NCI-H446 (cell line): ENCODE measurements at regions not wholly inside any gene's neighbourhood (a gene's known extent, or its start where the extent isn't known, plus 50 kb on each side); places are given as distances from the start of the nearest gene placed in this dataset.

Source experiments
- DNase-seq, 2 experiments: peaks; one replicate each; lab custom pipeline; 2025; lab: John Stamatoyannopoulos, UW

DNA sequence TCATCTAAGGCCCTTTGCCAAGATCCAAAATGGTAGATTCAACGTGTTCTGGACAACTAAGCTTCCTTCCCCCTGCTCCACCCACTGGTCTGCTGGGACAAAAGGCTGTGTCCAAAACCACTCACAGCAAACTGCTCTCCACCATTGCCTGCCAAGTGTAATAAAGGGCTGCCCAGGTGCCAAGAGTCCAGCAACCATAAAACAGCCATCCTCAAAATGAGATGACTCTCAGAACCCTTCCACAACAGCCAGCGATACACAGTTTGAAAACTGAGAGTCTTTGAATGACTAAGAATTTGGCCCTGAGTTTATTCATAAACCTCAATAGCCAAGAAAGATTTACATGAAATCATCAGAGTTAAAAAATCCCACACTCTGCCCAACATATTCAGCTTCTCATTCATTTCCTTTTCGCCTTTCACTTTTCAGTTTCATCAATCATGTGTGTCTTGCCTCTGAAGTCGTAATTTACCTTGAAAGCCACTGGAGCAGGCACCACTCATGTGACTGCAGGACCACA, 658.1 kb upstream of the MGMT start:
- no peak for DNase-seq

DNA sequence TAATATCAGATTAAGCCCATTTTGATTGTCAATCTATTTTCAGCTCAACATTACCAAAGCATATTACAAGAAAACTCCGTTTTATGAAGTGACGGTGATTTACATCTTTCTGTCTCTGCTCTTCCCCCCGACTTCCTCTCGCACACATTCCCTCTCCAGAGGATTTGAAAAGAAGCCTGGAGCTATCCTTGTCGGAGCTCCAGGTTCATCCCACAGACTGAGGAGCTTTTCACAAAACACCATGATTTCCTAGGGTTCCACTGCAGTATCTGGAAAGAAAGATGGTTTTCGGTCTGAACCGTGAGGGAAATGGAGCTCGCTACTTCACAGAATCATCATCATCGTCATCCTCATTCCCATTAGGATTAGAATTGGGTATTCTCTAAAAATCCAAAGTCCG, 655.5 kb upstream of the MGMT start:
- DNase-seq = no peak

DNA sequence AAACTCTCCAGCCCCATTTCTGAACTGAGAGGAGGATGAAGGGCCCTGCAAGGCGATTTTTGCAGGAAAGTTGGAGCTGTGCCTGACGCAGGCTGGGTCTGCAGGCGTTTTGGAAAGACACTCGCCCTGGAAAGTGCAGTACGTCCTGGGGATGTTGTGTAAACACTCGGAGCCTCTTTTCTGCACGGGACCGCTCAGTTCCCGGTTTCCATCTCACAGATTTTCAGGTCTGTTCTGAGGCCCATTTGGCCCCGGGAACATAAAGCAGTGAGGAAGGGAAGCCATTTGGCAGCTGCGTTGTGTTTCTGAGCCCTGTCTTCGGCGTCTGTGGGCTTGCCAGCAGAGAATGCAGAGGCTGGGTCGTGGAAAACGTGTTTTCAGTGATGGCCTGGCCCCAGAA, 655.0 kb upstream of the MGMT start:
- DNase-seq = no peak

DNA sequence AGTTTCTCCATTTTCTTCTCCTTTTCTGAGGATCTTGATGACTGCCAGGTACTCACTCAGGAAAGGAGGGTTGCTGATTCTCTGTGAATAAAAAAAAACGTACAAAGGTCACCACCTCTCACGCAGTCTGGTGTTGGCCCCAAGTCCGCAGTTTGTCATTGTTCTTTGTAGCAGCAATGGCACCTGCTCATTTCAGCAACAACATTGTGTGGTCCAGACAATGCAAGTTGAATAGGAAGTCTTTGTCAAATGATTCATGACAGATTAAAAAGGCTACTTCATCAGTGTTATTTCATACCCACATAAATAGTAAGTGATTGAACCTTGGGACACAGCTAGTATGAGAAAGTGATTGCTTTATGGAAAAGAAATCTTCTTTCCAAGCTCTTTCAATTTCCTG, 653.5 kb upstream of the MGMT start:
- no peak for DNase-seq

DNA sequence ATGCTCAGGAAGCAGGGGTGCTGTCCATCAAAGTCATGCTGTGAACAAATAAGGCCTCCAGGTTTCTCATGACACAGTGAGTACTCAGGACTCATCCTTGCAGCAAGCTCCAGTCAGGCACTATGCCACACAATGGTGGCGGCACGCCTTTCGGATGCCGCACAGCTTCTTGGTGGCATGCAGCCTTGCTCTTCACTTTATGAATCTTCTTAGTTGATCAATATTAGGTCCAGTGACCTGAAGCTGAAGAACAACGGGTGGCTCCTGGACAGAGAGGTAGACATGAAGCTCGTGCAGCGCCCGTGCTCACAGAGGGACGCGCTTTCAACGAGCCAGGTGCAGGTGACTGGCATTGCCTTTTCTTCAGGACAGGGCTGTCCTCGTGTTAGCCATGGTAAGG, 653.0 kb upstream of the MGMT start:
- no peak for DNase-seq

DNA sequence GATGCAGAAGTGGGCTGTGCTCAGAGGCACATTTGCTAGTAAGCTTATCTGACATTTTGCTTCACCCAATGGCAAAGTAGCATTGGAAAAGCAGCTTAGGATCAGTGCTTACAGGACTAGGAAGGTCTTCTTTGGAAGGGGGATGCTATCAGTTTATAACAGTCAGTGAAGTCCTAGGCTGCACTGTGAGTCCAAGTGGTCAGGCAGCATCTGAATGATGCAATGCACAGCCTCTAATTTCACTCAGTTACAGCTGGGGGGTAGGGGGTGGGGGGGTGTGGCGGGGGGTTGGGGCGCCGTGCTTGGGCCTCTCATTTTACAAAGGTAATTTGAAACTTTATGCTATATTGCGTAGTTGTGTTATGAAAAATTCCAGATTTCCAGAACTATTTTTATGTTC, 652.3 kb upstream of the MGMT start:
- no peak for DNase-seq

DNA sequence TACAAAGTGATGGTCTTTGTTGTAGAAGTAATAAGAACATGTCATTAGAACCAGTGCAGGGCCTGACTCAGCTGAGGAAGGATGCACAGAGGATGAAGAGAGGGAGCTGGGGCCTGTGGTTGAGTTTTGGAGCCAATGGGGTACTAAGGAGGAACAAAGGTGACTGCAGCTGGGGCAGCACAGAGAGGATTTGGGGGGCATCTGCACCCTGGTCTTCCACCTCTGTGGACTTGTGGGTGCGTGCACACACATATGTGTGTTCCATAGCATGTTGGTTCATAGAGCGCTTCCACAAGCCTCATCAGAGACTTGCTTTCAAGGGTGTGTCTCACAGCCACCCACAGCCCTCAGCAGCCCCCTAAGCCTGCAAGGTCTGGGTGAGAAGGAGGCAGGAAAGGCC, 650.3 kb upstream of the MGMT start:
- no peak for DNase-seq

DNA sequence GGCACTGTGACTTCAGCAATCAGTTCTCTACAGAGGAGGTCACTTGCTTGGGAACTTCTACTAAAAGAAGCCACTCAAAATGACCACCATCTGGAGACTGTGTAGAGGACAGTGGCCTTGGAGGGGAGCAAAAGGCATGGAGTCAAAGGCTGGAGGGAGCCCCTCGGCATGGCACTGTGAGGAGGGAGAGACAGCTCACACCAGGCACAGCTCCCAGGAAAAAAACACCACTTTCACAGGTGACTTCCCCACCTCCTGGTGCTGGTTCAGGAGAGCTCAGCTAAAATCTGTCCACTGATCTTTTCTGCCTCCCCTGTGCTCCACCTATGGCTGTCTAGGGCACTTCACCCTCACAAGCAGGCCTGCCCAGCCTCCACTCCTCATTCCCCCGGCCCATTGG, 649.4 kb upstream of the MGMT start:
- DNase-seq = no peak

DNA sequence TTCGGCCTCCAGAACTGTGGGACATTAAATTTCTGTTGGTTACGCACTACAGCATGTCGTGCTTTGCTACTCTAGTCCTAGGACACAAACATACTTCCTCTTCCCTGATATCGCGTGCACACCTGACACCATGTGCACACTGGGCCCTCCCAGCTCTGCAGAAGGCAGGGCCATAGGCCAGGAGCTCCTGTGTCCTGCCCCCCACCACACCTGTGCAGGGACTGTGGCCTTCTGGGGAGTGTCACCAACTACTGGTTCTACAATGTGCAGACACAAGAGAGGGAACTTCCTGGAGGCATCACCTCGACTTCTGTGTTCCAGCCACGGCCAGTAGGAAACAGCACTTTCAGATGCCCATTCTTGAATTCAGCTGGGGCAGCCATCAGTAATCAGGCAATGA, 646.4 kb upstream of the MGMT start:
- no peak for DNase-seq

DNA sequence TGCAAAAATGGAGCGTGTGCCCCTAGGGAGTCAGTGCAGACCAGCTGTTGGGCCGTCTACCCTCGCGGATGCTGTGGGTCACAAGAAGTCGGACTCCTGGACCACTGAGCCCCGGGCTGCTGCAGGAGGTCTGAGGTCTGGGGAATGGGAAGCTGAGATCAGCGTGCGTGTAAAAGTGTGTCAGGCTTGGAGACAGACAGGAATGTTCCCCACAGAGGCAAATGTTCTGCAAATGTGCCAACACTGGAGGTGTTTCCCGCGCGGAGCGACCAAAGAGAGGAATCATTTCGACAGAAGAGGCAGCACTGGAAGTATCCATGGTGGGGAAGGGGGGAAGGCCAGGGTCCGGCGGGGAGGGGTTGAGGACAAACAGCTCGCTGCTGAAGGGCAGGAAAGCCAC, 643.8 kb upstream of the MGMT start:
- DNase-seq = no peak

DNA sequence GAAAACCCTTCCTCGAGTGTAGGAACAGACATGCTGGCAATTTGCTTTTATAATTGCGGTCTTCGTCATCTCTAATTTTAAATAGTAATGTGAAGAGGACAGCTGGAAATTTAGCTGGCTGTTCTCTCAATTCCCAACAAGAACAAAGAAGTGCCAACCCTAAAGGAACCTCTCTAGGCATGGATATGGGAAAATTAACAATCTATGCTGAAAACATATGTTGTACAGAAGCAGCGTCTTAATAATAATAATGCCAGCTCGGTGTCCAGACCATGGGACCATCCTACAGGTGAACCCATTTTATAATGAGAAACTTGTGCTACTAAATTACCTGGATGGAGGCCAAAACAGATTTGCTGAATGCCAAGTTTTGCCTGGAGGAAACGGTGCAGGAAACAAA, 641.4 kb upstream of the MGMT start:
- DNase-seq = no peak

DNA sequence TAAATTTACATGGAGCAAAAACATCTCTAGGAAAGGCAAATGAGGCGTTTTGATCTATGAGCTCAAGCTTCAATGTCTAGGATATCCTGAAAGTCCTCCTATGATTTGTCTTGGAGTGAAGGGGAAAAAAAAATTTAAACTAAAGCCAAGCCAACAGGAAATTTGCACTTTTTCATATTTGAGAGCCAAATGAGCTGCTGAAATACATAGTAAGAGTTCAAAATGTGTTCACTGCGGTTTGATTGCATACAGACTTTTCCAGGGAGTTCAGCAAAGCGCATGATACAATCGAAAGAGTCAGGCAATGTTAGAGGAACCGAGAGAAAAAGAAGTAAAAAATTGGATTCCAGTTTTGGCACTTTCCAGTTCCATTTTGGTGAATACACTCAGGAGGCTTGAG, 633.4 kb upstream of the MGMT start:
- DNase-seq = no peak

DNA sequence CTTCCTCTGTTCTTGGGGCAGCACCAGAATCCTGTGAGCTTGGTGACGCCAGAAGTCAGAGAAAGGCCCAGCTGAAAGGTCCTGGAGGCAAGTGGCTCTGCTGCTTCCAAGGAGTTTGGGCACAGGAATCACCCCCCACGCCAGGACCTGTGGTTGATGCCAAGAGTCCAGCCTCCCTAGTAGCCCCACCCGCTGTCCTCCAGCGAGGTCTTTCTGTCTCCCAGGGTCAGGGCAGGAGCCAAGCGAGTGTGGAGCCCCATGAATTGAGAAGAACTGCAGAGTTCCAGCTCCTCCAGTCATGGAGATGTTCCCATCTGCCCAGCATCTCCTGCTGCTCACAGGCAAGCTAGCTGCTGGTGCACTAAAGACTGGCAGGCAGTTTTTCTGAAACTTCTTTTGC, 631.7 kb upstream of the MGMT start:
- no peak for DNase-seq

DNA sequence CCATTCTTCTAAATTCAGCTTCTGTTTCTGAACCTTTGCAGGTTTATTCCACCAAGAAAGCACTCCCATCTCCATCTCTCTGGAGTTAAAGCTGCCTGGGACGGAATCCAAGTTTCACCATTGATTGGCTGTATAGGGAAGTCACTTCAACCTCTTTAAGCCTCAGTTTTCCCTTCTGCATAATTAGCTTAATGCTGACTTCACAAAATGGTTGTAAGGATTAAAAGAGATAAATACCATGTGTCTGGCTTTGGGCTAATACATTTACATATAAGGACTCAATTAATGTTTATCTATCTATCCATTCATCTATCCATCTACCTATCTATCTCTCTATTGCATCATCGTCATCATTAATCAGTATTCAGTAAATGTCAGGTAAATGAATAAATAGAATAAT, 629.6 kb upstream of the MGMT start:
- DNase-seq = no peak

DNA sequence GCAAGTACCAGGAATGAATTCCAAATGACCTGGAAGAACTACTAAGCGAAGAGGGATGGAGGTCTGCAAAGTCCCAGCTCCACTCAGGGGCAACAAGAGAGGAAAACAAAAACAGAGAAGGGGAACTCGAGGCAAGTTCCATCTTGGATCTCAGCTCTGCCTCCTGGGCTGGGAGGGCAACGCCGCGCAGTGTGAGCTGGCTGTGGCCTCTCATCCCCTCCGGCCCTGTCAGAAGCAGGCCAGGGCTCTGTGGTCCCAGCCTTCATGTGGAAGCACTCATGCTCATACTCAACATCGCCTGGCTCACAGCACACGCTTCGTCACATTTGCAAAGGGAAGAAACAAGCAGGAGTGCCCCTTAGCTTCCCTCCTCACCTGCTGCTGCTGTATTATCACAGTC, 627.9 kb upstream of the MGMT start:
- no peak for DNase-seq

DNA sequence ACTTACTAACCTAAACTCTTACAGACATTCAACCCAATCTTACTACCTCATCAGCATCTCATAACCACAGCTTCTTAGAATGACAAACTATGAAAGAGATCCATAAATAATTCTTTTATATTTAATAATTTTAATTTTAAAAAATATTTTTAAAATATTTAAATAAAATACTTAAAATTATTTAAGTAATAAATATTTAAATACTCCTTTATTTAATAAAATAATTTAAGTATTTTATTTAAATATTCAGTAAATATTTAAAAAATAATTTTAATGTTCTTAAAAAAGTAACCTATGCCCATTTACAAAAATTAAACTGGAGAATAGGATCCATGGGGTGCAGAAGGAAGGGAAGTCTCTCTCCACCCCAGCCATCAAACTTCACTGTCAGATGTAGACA, 627.3 kb upstream of the MGMT start:
- DNase-seq = no peak

DNA sequence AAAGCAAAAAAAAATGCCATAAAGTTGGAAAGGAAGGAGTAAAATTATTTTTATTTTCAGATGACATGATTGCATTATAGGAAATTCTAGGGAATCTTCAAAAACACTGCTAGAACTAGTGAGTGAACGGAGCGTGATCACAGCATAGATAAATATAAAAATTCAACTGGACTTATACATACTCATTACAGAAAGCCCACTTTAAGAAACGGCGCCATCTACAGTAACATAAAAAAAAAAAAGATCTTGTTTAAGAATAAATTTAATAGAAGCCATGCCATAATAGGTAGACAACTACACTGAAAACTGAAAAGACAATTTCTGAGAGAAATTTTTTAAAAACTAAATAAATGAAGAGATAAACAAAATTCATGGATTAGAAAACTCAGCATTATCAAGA, 623.1 kb upstream of the MGMT start:
- no peak for DNase-seq

DNA sequence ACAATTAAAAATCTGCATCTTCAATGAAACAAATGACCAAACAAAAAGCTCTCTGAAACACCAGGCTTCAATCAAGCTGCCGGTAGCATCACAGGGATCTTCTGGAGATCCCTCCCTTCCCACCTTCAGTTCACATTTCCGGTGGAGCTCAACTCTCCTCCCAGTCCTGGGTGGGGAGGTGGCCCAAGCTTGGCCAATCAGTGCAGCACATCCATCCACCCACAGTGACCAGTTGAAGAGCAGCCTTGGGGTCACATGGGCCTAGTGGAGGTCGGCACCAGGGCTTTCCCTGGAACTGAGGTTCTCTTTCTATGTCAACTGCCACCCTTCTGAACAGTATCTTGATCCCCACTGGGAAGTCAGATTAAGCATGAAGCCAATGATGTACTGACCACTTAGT, 620.1 kb upstream of the MGMT start:
- no peak for DNase-seq

DNA sequence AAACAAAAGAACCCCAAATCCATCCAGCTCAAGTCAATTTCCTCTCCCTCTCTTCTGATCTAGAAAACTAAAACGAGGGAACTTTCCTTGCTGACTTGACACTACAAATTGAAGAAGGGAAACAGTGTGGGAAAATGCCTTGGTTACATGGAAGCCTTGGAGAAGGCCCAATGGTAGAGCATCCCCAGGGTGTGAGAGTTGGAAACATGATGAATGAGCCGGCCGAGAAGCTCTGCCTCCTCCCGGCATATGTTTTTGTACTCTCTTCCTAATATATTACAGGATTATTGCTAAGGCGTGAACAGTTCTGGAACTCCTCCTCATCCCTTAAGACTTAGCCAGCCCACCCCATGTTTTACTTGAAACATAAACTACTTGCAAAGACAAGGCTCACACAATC, 618.2 kb upstream of the MGMT start:
- no peak for DNase-seq

DNA sequence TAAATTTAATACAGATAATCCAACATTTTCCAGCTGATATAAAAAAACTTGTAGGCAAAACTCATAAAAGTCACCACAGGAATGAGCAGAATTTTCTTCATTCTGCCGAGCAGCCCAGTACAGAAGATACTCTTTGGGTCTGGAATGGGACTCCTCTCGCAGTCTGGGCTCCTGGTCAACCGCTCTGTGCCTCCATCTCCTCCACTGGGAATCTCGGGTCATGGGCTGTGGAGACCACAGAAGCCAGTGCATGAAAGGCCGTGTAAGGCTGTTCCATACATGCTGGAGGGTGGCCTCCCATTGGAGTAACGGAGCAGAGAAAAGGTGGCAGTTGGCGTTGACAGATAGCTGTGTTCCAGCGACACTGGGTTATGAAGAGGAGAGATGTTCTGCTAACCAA, 616.4 kb upstream of the MGMT start:
- DNase-seq = no peak

DNA sequence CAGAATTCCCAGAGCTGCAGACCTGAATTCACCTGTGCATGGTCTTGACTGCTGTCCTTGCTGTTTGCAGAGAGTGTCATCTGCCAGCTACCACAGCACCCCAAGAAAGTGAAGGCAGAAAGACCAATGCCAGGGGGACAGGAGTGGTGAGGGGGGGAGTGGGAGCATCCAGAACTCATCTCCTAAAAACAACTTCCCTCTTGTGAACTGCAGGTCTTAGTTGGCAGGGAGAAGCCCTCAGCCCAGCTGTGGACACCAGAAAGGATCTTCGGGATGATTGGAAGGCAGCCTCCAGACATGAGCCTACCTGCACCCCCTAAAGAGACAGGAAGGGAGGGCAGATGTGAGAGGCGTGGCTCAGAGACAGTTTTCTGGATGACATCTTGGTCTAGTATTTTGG, 615.8 kb upstream of the MGMT start:
- no peak for DNase-seq

DNA sequence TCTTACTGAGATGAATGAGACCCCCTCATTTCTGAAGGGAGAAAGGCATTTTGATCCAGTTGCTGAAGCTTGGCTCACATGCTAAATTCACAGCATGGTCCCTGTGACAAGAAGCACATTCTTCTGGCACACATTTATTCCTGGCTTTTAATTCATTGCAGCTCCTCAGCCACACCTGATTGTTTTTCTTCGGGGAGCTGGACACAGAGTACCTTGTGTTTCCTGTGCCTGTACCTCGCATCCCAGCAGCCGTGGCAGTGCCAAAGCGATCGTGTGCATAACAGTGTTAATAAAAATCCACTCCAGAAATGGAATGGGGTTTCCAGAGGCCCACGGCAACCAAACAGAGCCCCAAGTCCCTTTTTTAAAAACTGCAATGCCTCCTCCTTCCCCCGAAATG, 615.3 kb upstream of the MGMT start:
- DNase-seq = no peak

DNA sequence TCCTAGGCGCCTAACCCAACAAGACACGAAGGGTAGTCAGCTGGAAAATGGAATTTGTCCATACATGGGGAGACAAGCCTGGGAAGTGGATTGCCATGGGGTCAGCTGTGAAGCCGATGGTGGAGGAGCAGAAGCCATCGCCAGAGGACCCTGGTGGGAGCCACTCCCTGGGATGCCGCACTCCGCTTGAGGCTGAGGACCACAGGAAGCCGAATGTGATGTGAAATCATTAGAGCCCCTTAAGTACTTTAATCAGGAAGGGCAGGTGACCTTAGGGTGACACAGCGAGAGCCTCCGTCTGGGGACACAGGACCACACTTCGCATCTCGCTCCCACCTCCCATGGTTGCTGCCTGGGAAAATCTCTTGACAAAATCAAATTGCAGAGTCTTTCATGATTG, 614.6 kb upstream of the MGMT start:
- DNase-seq = no peak

DNA sequence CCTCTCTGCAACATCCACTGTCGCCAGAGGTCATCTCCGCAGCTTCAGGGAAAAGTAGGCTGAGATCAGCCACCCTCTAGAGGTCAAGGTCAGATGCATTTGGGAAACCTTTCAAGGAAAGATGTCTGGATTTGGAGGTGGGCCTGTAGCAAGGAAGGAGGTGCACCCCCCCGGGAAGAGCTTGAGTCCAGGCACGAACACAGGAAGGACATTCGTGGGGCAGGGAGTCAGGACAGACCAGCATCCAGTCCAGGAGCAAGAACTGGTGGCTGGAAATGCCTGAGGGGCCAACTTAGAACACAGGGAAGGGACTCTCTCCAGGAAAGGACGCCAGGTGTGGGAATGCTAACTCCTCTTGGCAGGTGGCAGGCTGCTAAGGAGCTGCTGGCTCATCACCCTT, 614.1 kb upstream of the MGMT start:
- DNase-seq = no peak

DNA sequence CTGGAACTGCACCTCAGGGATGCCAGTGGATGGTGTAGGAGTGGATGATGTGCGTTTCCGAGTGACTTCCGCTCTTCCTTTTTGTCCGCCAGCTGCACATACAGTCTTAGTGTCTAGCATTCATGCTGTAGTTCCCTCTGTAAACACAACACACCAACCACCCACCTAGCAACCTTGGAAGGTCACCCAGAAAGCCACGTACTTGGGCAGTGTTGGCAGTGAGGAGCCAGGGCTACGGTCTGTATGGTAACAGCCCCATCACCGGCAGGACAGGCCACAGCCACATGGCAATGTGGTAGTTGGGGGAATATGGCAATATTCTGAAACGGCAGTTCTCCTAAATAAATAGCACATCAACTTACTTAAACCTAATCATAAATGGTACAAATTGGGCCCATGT, 613.5 kb upstream of the MGMT start:
- no peak for DNase-seq
